Activated CD8-positive, alpha-beta T cell treated with anti-CD3 and anti-CD28 coated beads for 36 hours (primary cell): ENCODE measurements at regions not wholly inside any gene's neighbourhood (a gene's known extent, or its start where the extent isn't known, plus 50 kb on each side); places are given as distances from the start of the nearest gene placed in this dataset.

Experiments
- ATAC-seq: fragments of 200-7000 bp; cut with Tn5 transposase; one replicate; pipeline ENCODE4 v1.10.0; 2021; ENCODE audit warnings: mild to moderate bottlenecking, moderate library complexity
- CTCF ChIA-PET: fragments of 350-600 bp; sonication (Branson Sonifier 250); formaldehyde crosslinking; loops from one replicate; lab custom pipeline; 2021; ENCODE audit warnings: antibody characterized with exemption; lab: Charles Lee
- POLR2A ChIA-PET: fragments of 350-600 bp; sonication (Branson Sonifier 250); formaldehyde crosslinking; loops from one replicate; lab custom pipeline; 2021; ENCODE audit warnings: antibody characterized with exemption; lab: Charles Lee
- DNase-seq: peaks from one replicate; pipeline ENCODE4 v3.0.0-alpha.2; 2020
- H3K27ac Mint-ChIP-seq: one replicate; pipeline ENCODE4 v1.8.0; 2021; ENCODE audit warnings: mild to moderate bottlenecking, mixed read lengths
- H3K27me3 Mint-ChIP-seq: one replicate; pipeline ENCODE4 v1.8.0; 2021; ENCODE audit warnings: mixed read lengths
- H3K36me3 Mint-ChIP-seq: one replicate; pipeline ENCODE4 v1.8.0; 2021; ENCODE audit warnings: low read depth, mixed read lengths
- H3K4me1 Mint-ChIP-seq: one replicate; pipeline ENCODE4 v1.8.0; 2021; ENCODE audit warnings: low read depth, mixed read lengths
- H3K4me3 Mint-ChIP-seq: one replicate; pipeline ENCODE4 v1.8.0; 2021; ENCODE audit warnings: mild to moderate bottlenecking, moderate library complexity, mixed read lengths
- H3K9me3 Mint-ChIP-seq: one replicate; pipeline ENCODE4 v1.8.0; 2021; ENCODE audit warnings: mixed read lengths
- intact Hi-C: fragments of 100-400 bp; cut with micrococcal nuclease; formaldehyde crosslinking; loops from one replicate; pipeline ENCODE4 v1.10.0; 2022
- TF ChIP-seq, protein P1 (sequence below): fragments of 200-600 bp; IDR thresholded peaks from one replicate; pipeline ENCODE4 v1.8.0; 2022; ENCODE audit warnings: antibody characterized with exemption, mild to moderate bottlenecking

DNA sequence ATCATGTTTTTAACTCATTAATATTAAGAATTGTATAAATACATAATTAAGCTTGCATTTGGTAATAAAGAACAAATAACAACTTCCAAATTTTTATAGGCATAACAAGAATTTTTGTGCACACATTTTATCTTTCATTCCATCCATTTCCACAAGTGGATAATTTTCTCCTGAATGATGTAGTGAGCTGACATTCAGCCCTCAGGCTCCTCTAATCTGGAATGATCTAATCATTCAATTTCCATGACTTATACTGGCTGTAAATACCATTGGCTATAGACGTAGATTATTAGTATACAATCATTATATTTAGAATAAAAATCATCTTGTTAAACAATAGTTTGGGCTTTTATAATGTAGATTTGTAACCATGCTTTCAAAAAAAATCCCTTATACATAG lies 287.2 kb upstream of the GHITM start:
- Mint-ChIP-seq H3K27ac (no peak overlapping the region), H3K4me1 (no peaks in the 10 kb centered on the region), H3K27me3 (no peaks in the 10 kb centered on the region), H3K4me3 (no peak overlapping the region), H3K36me3 (no peaks in the 10 kb centered on the region), H3K9me3 (no peaks in the 10 kb centered on the region)
- CTCF ChIA-PET = interaction anchor here (2.0 kb wide), 1 partner anchor 19 kb away, joined by 7 read pairs; no protein-coding TSS in a partner anchor
- ATAC-seq (no peak), DNase-seq (no peak)
- TF ChIP-seq, protein P1, sequence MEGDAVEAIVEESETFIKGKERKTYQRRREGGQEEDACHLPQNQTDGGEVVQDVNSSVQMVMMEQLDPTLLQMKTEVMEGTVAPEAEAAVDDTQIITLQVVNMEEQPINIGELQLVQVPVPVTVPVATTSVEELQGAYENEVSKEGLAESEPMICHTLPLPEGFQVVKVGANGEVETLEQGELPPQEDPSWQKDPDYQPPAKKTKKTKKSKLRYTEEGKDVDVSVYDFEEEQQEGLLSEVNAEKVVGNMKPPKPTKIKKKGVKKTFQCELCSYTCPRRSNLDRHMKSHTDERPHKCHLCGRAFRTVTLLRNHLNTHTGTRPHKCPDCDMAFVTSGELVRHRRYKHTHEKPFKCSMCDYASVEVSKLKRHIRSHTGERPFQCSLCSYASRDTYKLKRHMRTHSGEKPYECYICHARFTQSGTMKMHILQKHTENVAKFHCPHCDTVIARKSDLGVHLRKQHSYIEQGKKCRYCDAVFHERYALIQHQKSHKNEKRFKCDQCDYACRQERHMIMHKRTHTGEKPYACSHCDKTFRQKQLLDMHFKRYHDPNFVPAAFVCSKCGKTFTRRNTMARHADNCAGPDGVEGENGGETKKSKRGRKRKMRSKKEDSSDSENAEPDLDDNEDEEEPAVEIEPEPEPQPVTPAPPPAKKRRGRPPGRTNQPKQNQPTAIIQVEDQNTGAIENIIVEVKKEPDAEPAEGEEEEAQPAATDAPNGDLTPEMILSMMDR = no peak
- POLR2A ChIA-PET = no interaction called here
- intact Hi-C loops = no loop called here

DNA sequence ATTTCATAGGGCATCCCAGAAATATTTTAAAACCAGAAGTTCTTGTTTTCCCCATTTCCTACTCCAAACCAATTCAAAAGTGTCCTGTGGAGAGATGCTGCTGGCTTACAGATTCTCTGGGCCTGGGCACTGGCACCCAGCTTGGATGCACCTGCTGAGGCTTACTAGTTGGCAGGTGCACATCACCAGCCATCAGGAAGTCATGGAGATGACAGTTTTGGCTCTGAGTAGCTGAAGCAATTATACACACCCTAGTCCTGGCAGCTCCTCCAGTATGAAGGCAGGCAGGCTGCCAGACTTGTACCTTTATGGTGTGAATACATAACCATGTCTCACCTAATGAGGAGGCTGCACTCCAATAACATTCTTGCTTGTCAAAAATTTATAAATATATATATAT lies 276.6 kb upstream of the GHITM start:
- H3K4me3 Mint-ChIP-seq = no peak overlapping the region
- intact Hi-C loops = no loop called here
- no peaks in the 10 kb centered on the region for H3K36me3 Mint-ChIP-seq
- peaks cover 1% of the 10 kb centered on the region for H3K9me3 Mint-ChIP-seq
- TF ChIP-seq, protein P1 = no peak
- ChIA-PET CTCF (interaction anchor here (3.0 kb wide), 1 partner anchor 9 kb away, joined by 14 read pairs; no protein-coding TSS in a partner anchor), POLR2A (no interaction called here)
- no peaks in the 10 kb centered on the region for H3K4me1 Mint-ChIP-seq
- H3K27me3 Mint-ChIP-seq = peaks cover 7% of the 10 kb centered on the region
- ATAC-seq (no peak), DNase-seq (no peak)
- H3K27ac Mint-ChIP-seq = no peak overlapping the region

DNA sequence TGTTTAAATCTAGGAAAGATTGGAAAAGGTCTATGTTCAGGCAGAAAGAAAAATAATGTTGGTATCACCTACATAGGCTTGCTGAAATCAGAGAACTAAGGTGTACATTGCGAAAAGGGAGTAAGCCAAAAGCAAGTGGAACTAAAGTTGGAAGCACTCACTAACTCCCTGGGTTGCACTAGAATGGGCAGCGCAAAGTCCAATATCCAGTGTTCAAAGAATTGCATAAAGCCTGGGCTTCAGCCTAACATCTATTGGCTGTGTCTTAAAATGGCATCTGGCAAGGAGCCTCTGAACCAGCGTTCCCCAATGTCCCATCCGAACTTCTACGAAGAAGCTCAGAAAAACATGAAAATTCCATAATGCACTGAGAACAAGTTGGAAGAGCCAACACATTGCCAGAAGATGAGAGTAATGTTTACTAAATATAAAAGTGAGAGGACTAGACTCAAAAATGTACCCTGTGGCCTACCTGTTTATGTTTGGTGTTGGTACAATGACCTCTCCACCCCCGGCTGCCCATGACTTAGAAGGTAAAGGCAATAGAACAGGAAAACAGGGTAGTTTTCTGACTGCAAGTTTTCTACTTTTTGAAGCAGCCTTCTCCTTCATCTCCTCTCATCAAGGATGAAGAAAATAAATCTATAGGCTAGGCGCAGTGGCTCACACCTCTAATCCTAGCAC lies 275.9 kb upstream of the GHITM start:
- H3K4me3 Mint-ChIP-seq = no peak overlapping the region
- TF ChIP-seq, protein P1 = no peak
- no peak for DNase-seq
- no peak overlapping the region for H3K27ac Mint-ChIP-seq
- H3K36me3 Mint-ChIP-seq = no peaks in the 10 kb centered on the region
- intact Hi-C loops = no loop called here
- ChIA-PET CTCF (no interaction called here), POLR2A (no interaction called here)
- H3K4me1 Mint-ChIP-seq = no peaks in the 10 kb centered on the region
- H3K27me3 Mint-ChIP-seq = peaks cover 7% of the 10 kb centered on the region
- peaks cover 1% of the 10 kb centered on the region for H3K9me3 Mint-ChIP-seq
- no peak for ATAC-seq

DNA sequence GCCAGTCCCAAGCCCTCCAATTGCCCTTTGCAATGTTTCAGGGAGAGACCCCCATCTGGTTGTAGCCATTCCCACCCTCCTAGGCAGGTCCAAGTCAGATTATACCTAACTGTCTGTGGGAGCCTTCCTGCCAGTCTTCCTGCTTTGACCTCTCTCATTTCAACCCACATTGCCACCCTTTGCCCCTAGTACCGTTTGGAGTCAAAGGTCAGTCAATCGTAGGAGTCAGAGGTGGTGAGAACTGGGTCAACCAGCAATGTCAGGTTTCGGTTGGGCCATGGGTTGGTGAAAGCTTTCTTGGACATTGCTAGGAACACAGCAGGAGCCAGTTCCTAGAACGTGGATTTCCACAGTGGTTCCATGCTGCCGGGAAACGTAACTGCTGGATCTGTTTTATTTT lies 269.4 kb upstream of the GHITM start:
- intact Hi-C loops = no loop called here
- no peak for ATAC-seq
- CTCF ChIA-PET = interaction anchor here (0.7 to 2.1 kb wide), 6 partner anchors 15 to 330 kb away, joined by 3 to 8 read pairs (median 3); no protein-coding TSS in a partner anchor

More for the DNA sequence above, 269.4 kb upstream of the GHITM start:
- POLR2A ChIA-PET = no interaction called here
- no peak for DNase-seq
- Mint-ChIP-seq H3K27me3 (no peaks in the 10 kb centered on the region), H3K36me3 (no peaks in the 10 kb centered on the region), H3K9me3 (no peaks in the 10 kb centered on the region), H3K4me1 (no peaks in the 10 kb centered on the region), H3K4me3 (no peak overlapping the region), H3K27ac (no peak overlapping the region)
- TF ChIP-seq, protein P1 = no peak
